MCF 10A (cell line): ENCODE measurements at regions not wholly inside any gene's neighbourhood (a gene's known extent, or its start where the extent isn't known, plus 50 kb on each side); places are given as distances from the start of the nearest gene placed in this dataset.

Experiments used
- BruUV-seq: library from RNA; stranded (reverse); fragments of 400-500 nt; replicated peaks from 2 replicates; lab custom pipeline; 2021; lab: Mats Ljungman, UMichigan
- CTCF ChIA-PET: fragments of 300-600 bp; sonication (Branson Sonifier 250); formaldehyde crosslinking; extraction: SDS; loops from one replicate; lab custom pipeline; 2021; ENCODE audit warnings: antibody characterized with exemption, inconsistent platforms; lab: Yijun Ruan, JAX
- POLR2A ChIA-PET: fragments of 300-600, 350-650 bp; sonication (Branson Sonifier 250); formaldehyde crosslinking; extraction: SDS; loops from one replicate; lab custom pipeline; 2020; ENCODE audit warnings: antibody characterized with exemption, inconsistent platforms; lab: Yijun Ruan, JAX
- DNase-seq: peaks from one replicate; pipeline ENCODE4 v3.0.0-alpha.2; 2018; ENCODE audit not compliant: unreplicated experiment
- H3K27ac Mint-ChIP-seq: one replicate; pipeline ENCODE4 v1.8.0; 2022; ENCODE audit warnings: mild to moderate bottlenecking, low read depth, mixed read lengths; ENCODE audit not compliant: unreplicated experiment
- H3K27me3 Mint-ChIP-seq: one replicate; pipeline ENCODE4 v1.8.0; 2022; ENCODE audit warnings: mixed read lengths; ENCODE audit not compliant: insufficient read depth, unreplicated experiment
- H3K36me3 Mint-ChIP-seq: one replicate; pipeline ENCODE4 v1.8.0; 2022; ENCODE audit warnings: mild to moderate bottlenecking, moderate library complexity, mixed read lengths; ENCODE audit not compliant: insufficient read depth, unreplicated experiment
- H3K4me1 Mint-ChIP-seq: one replicate; pipeline ENCODE4 v1.8.0; 2022; ENCODE audit warnings: mixed read lengths; ENCODE audit not compliant: insufficient read depth, unreplicated experiment
- H3K4me3 Mint-ChIP-seq: one replicate; pipeline ENCODE4 v1.8.0; 2022; ENCODE audit warnings: mild to moderate bottlenecking, moderate library complexity, mixed read lengths; ENCODE audit not compliant: unreplicated experiment
- H3K9me3 Mint-ChIP-seq: one replicate; pipeline ENCODE4 v1.8.0; 2022; ENCODE audit warnings: mixed read lengths; ENCODE audit not compliant: unreplicated experiment
- CTCF ChIP-seq: fragments of 200-600 bp; IDR thresholded peaks from one replicate; pipeline ENCODE4 v1.8.0; 2022; ENCODE audit warnings: antibody characterized with exemption, mild to moderate bottlenecking; ENCODE audit not compliant: unreplicated experiment
- intact Hi-C: fragments of 100-400 bp; cut with micrococcal nuclease; formaldehyde crosslinking; loops from 2 replicates; pipeline ENCODE4 v1.14.1; 2022

DNA sequence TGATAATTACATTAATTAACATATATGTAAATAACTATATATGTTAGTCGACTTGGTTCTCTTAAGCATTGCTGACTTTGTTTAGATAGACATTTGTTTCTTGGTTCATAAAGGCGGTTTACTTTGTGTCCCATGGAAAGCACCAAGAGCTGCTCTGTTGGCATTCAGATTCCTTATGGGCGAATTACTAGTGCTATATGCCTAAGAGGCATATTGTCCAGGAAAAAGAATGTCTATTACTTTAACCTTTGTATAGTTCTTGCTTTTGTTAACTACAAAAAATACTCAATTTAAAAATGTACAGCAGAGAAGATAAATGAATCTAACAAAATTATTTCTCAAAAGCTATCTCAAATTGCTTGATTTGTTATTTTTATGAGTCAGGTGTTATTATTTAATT lies 532.8 kb downstream of the FAT4 start:
- Mint-ChIP-seq H3K27me3 (no peaks in the 10 kb centered on the region), H3K9me3 (no peaks in the 10 kb centered on the region), H3K36me3 (peaks cover 6% of the 10 kb centered on the region), H3K4me3 (no peak overlapping the region), H3K4me1 (peaks cover 14% of the 10 kb centered on the region), H3K27ac (no peak overlapping the region)
- POLR2A ChIA-PET, result interaction anchor here (0.8 kb wide), 1 partner anchor 20 kb away, joined by 3 read pairs; no protein-coding TSS in a partner anchor
- no peak for DNase-seq
- TF ChIP-seq CTCF, result no peak
- CTCF ChIA-PET, result interaction anchor here (0.6 kb wide), 1 partner anchor 744 kb away, joined by 3 read pairs; no protein-coding TSS in a partner anchor
- BruUV-seq, result no TSS peak
- intact Hi-C loops, result no loop called here

GRCh38 chr4:125849869-125850268 lies 535.1 kb downstream of the FAT4 start:
- ChIA-PET CTCF (no interaction called here), POLR2A (no interaction called here)
- TF ChIP-seq CTCF, result no peak
- intact Hi-C loops, result no loop called here
- no peaks in the 10 kb centered on the region for H3K36me3 Mint-ChIP-seq
- H3K27me3 Mint-ChIP-seq, result no peaks in the 10 kb centered on the region
- H3K27ac Mint-ChIP-seq, result peak overlapping the region; percentile 14
- no TSS peak for BruUV-seq
- H3K4me1 Mint-ChIP-seq, result peaks cover 8% of the 10 kb centered on the region
- H3K9me3 Mint-ChIP-seq, result no peaks in the 10 kb centered on the region
- no peak for DNase-seq
- H3K4me3 Mint-ChIP-seq, result no peak overlapping the region

- no peaks in the 10 kb centered on the region for H3K36me3 Mint-ChIP-seq
- BruUV-seq, result no TSS peak
- no peak for DNase-seq
- no peak for TF ChIP-seq CTCF
- no peak overlapping the region for H3K4me3 Mint-ChIP-seq
- intact Hi-C loops, result no loop called here
- ChIA-PET POLR2A (no interaction called here), CTCF (no interaction called here)
- no peaks in the 10 kb centered on the region for H3K27me3 Mint-ChIP-seq
- no peak overlapping the region for H3K27ac Mint-ChIP-seq
- peaks cover 12% of the 10 kb centered on the region for H3K9me3 Mint-ChIP-seq
- no peaks in the 10 kb centered on the region for H3K4me1 Mint-ChIP-seq
These were observed 577.0 kb downstream of the FAT4 start for GRCh38 chr4:125891597-125892258.

DNA sequence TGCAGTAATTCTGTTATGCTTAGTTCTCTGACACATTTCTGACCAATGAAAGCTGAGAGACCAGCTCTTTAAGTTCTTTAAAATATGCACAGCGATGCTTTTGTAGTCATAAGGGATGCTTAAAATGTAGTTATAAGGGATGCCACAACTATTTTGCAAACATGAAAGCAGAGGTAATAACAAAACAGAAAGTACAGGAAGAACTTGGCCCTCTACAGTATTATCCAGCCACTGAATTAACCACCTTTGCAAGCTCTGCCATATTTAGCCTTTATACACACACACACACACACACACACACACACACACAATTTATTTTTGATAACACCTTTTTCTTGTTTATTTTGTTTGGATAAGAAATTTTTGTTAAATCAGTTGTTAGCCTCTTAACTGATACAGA lies 590.0 kb downstream of the FAT4 start:
- no peaks in the 10 kb centered on the region for H3K9me3 Mint-ChIP-seq

More for the DNA sequence above, 590.0 kb downstream of the FAT4 start:
- ChIA-PET CTCF (interaction anchor here (0.6 to 0.7 kb wide), 2 partner anchors 1014 to 1307 kb away, joined by 3 to 4 read pairs; no protein-coding TSS in a partner anchor), POLR2A (no interaction called here)
- Mint-ChIP-seq H3K27ac (no peak overlapping the region), H3K36me3 (no peaks in the 10 kb centered on the region), H3K4me3 (no peak overlapping the region), H3K4me1 (no peaks in the 10 kb centered on the region), H3K27me3 (no peaks in the 10 kb centered on the region)
- no peak for TF ChIP-seq CTCF
- intact Hi-C loops, result no loop called here
- no peak for DNase-seq
- no TSS peak for BruUV-seq
